IMR-90 (cell line): ENCODE measurements at regions not wholly inside any gene's neighbourhood (a gene's known extent, or its start where the extent isn't known, plus 50 kb on each side); places are given as distances from the start of the nearest gene placed in this dataset.

Experiments used
- ATAC-seq: fragments of 200-7000 bp; cut with Tn5 transposase; 2 replicates; pipeline ENCODE4 v1.9.1; 2020; ENCODE audit warnings: low read depth, mild to moderate bottlenecking, moderate library complexity
- BruUV-seq: library from RNA; stranded (reverse); fragments of 400-500 nt; replicated peaks from 2 replicates; lab custom pipeline; 2021; lab: Mats Ljungman, UMichigan
- CTCF ChIA-PET: fragments of 300-600 bp; formaldehyde crosslinking; extraction: SDS; loops from one replicate; lab custom pipeline; 2021; ENCODE audit warnings: antibody characterized with exemption; lab: Yijun Ruan, JAX
- POLR2A ChIA-PET: fragments of 300-600 bp; sonication (Branson Sonifier 250); formaldehyde crosslinking; loops from one replicate; lab custom pipeline; 2022; ENCODE audit warnings: antibody characterized with exemption; ENCODE audit not compliant: unreplicated experiment; lab: Charles Lee
- DNase-seq: peaks from one replicate; pipeline ENCODE4 v3.0.0; 2013
- H2AFZ ChIP-seq: replicated peaks from 2 replicates; pipeline ENCODE3; 2013; ENCODE audit warnings: low read length, mild to moderate bottlenecking; ENCODE audit not compliant: poor library complexity
- H2AK5ac ChIP-seq: 2 replicates; pipeline ENCODE4 v1.6.1; 2013; ENCODE audit warnings: low read depth, low read length, inconsistent platforms
- H2AK9ac ChIP-seq: replicated peaks from 2 replicates; pipeline ENCODE3; 2013; ENCODE audit warnings: mild to moderate bottlenecking, low read depth, low read length, moderate library complexity; ENCODE audit not compliant: poor library complexity
- H2BK120ac ChIP-seq: 2 replicates; pipeline ENCODE4 v1.6.1; 2013; ENCODE audit warnings: low read depth, low read length, inconsistent platforms
- H2BK15ac ChIP-seq: 3 replicates; pipeline ENCODE4 v1.6.1; 2013; ENCODE audit warnings: low read depth, low read length, inconsistent platforms
- H2BK20ac ChIP-seq: 2 replicates; pipeline ENCODE4 v1.6.1; 2013; ENCODE audit warnings: low read depth, mild to moderate bottlenecking, inconsistent platforms, low read length, moderate library complexity
- H2BK5ac ChIP-seq: 2 replicates; pipeline ENCODE4 v1.6.1; 2013; ENCODE audit warnings: mild to moderate bottlenecking, low read depth, low read length, inconsistent platforms; ENCODE audit not compliant: poor library complexity, severe bottlenecking
- H3K14ac ChIP-seq: replicated peaks from 2 replicates; pipeline ENCODE4 v1.6.1; 2013; ENCODE audit warnings: low read depth, low read length, inconsistent platforms
- H3K18ac ChIP-seq: 2 replicates; pipeline ENCODE4 v1.6.1; 2013; ENCODE audit warnings: low read depth, low read length, control low read depth
- H3K23ac ChIP-seq: 2 replicates; pipeline ENCODE4 v1.6.1; 2013; ENCODE audit warnings: low read depth, low read length, inconsistent platforms
- H3K27ac ChIP-seq: 2 replicates; pipeline ENCODE4 v1.5.1; 2013; ENCODE audit warnings: mild to moderate bottlenecking, control low read depth, low read length; ENCODE audit not compliant: insufficient read depth
- H3K27me3 ChIP-seq: 2 replicates; pipeline ENCODE4 v1.6.1; 2013; ENCODE audit warnings: low read length; ENCODE audit not compliant: control insufficient read depth, insufficient read depth
- H3K36me3 ChIP-seq: 2 replicates; pipeline ENCODE4 v1.6.1; 2013; ENCODE audit warnings: low read length, mixed read lengths; ENCODE audit not compliant: control insufficient read depth, insufficient read depth
- H3K4ac ChIP-seq: 2 replicates; pipeline ENCODE4 v1.6.1; 2013; ENCODE audit warnings: low read depth, low read length, inconsistent platforms
- H3K4me1 ChIP-seq: 2 replicates; pipeline ENCODE4 v1.6.1; 2013; ENCODE audit warnings: low read length, mixed read lengths; ENCODE audit not compliant: control insufficient read depth, insufficient read depth
- H3K4me2 ChIP-seq: 2 replicates; pipeline ENCODE4 v1.6.1; 2013; ENCODE audit warnings: low read depth, mild to moderate bottlenecking, control low read depth, low read length, moderate library complexity
- H3K4me3 ChIP-seq: 2 replicates; pipeline ENCODE4 v1.5.1; 2013; ENCODE audit warnings: low read depth, mild to moderate bottlenecking, control low read depth, low read length, moderate library complexity; ENCODE audit not compliant: insufficient read depth
- H3K56ac ChIP-seq: 2 replicates; pipeline ENCODE4 v1.6.1; 2013; ENCODE audit warnings: low read length, inconsistent platforms; ENCODE audit not compliant: insufficient read depth; ENCODE audit errors: extremely low read depth
- H3K79me1 ChIP-seq, 2 experiments: 2 replicates each; pipeline ENCODE4 v1.6.1; 2013; ENCODE audit warnings: low read length in 2 of 2, inconsistent platforms in 1 of 2, low read depth in 1 of 2
- H3K9ac ChIP-seq: 2 replicates; pipeline ENCODE4 v1.6.1; 2013; ENCODE audit warnings: low read depth, low read length, control low read depth
- H3K9me1 ChIP-seq: 2 replicates; pipeline ENCODE4 v1.6.1; 2013; ENCODE audit warnings: low read length, inconsistent platforms; ENCODE audit not compliant: insufficient read depth
- H3K9me3 ChIP-seq: 2 replicates; pipeline ENCODE4 v1.6.1; 2013; ENCODE audit warnings: low read length; ENCODE audit not compliant: control insufficient read depth, insufficient read depth
- H4K20me1 ChIP-seq: 2 replicates; pipeline ENCODE4 v1.6.1; 2013; ENCODE audit warnings: low read length, inconsistent platforms; ENCODE audit not compliant: insufficient read depth
- H4K5ac ChIP-seq: 2 replicates; pipeline ENCODE4 v1.6.1; 2013; ENCODE audit warnings: mild to moderate bottlenecking, low read depth, low read length, control low read depth
- H4K8ac ChIP-seq, 2 experiments: 2 replicates each; pipeline ENCODE4 v1.6.1; 2013; ENCODE audit warnings: low read depth in 2 of 2, low read length in 2 of 2, control low read depth in 1 of 2, inconsistent platforms in 1 of 2
- H4K91ac ChIP-seq: 2 replicates; pipeline ENCODE4 v1.6.1; 2013; ENCODE audit warnings: low read depth, low read length, inconsistent platforms; ENCODE audit not compliant: insufficient read depth
- BHLHE40 ChIP-seq: fragments of 150-350 bp; IDR thresholded peaks from 2 replicates; pipeline ENCODE4 v1.6.1; 2016; ENCODE audit warnings: mild to moderate bottlenecking, low read depth, low read length
- CEBPB ChIP-seq: IDR thresholded peaks from 2 replicates; pipeline ENCODE4 v1.6.1; 2012; ENCODE audit warnings: low read depth, low read length, improper control_type of control experiment
- CHD1 ChIP-seq: IDR thresholded peaks from 2 replicates; pipeline ENCODE4 v1.6.1; 2012; ENCODE audit warnings: low read depth, low read length, improper control_type of control experiment
- CTCF ChIP-seq: conservative IDR thresholded peaks from 2 replicates; pipeline ENCODE4 v1.5.1; 2012; ENCODE audit warnings: mild to moderate bottlenecking, low read depth, low read length, improper control_type of control experiment
- ELK1 ChIP-seq: fragments of 150-350 bp; IDR thresholded peaks from 2 replicates; pipeline ENCODE4 v1.6.1; 2016; ENCODE audit warnings: low read depth, mild to moderate bottlenecking, low read length, moderate library complexity, borderline replicate concordance
- FOS ChIP-seq: fragments of 150-350 bp; IDR thresholded peaks from 2 replicates; pipeline ENCODE4 v1.6.1; 2016; ENCODE audit warnings: low read depth, low read length
- MAFK ChIP-seq: IDR thresholded peaks from 2 replicates; pipeline ENCODE4 v1.6.1; 2012; ENCODE audit warnings: low read depth, low read length, improper control_type of control experiment
- MAZ ChIP-seq: IDR thresholded peaks from 2 replicates; pipeline ENCODE4 v1.6.1; 2012; ENCODE audit warnings: low read depth, mild to moderate bottlenecking, low read length, improper control_type of control experiment, moderate library complexity, borderline replicate concordance
- MXI1 ChIP-seq: IDR thresholded peaks from 2 replicates; pipeline ENCODE4 v1.6.1; 2012; ENCODE audit warnings: low read depth, mild to moderate bottlenecking, low read length, moderate library complexity, borderline replicate concordance
- NFE2L2 ChIP-seq: fragments of 150-350 bp; IDR thresholded peaks from 2 replicates; pipeline ENCODE4 v1.6.1; 2016; ENCODE audit warnings: low read depth, mild to moderate bottlenecking, low read length
- POLR2A ChIP-seq: IDR thresholded peaks from 2 replicates; pipeline ENCODE4 v1.6.1; 2012; ENCODE audit warnings: mild to moderate bottlenecking, low read depth, low read length
- RAD21 ChIP-seq: IDR thresholded peaks from 2 replicates; pipeline ENCODE4 v1.6.1; 2012; ENCODE audit warnings: low read length, improper control_type of control experiment
- RCOR1 ChIP-seq: IDR thresholded peaks from 2 replicates; pipeline ENCODE4 v1.6.1; 2012; ENCODE audit warnings: mild to moderate bottlenecking, low read length, improper control_type of control experiment; ENCODE audit not compliant: insufficient replicate concordance
- RFX5 ChIP-seq: IDR thresholded peaks from 2 replicates; pipeline ENCODE4 v1.8.0; 2012; ENCODE audit warnings: low read depth, mild to moderate bottlenecking, low read length, moderate library complexity
- SMC3 ChIP-seq: fragments of 150-350 bp; IDR thresholded peaks from 2 replicates; pipeline ENCODE4 v1.6.1; 2016; ENCODE audit warnings: low read depth, mild to moderate bottlenecking, antibody characterized with exemption, low read length, moderate library complexity
- USF2 ChIP-seq: fragments of 150-350 bp; IDR thresholded peaks from 2 replicates; pipeline ENCODE4 v1.6.1; 2017; ENCODE audit warnings: mild to moderate bottlenecking, antibody characterized with exemption, low read length, low read depth
- WGBS, 2 experiments: methylation state at CpG; one replicate each; pipeline versions ENCODE4 v1.1.5 to v1.1.7; 2013; ENCODE audit warnings: missing lambda C conversion rate in 2 of 2; ENCODE audit not compliant: insufficient read length in 1 of 2; ENCODE audit errors: extremely low coverage in 2 of 2; 5-methylcytosine and 5-hydroxymethylcytosine counted together
- dilution Hi-C: fragments of 300-500 bp; cut with HindIII; formaldehyde crosslinking; loops from one replicate; pipeline ENCODE4 v1.14.3; 2018; ENCODE audit warnings: low sequenced_read_pairs; ENCODE audit not compliant: unreplicated experiment
- in situ Hi-C: fragments of 300-500 bp; cut with MboI; formaldehyde crosslinking; loops from 3 replicates; pipeline ENCODE4 v1.14.3; 2019; ENCODE audit warnings: low sequenced_read_pairs, inconsistent platforms, mixed read lengths
- intact Hi-C: fragments of 100-400 bp; cut with micrococcal nuclease; formaldehyde crosslinking; loops from 2 replicates; pipeline ENCODE4 v1.10.0; 2022

- in situ Hi-C loops: no loop called here
- no peak overlapping the region for H4K5ac ChIP-seq
- BruUV-seq: no TSS peak
- H2BK5ac ChIP-seq: no peak overlapping the region
- no peak overlapping the region for H3K27ac ChIP-seq
- H3K79me1 ChIP-seq: no peaks in the 10 kb centered on the region
- H2AK9ac ChIP-seq: no peak overlapping the region
- DNase-seq (no peak), ATAC-seq (no peak)
- H3K9me3 ChIP-seq: no peaks in the 10 kb centered on the region; the same call in none of the 2 replicates
- WGBS, 2 experiments: 100% methylated on average over 1 of the region's 2 CpGs; no CpG with 5 or more reads in 1 of the 2 experiments
- no peaks in the 10 kb centered on the region for H3K4me1 ChIP-seq
- H2AK5ac ChIP-seq: no peak overlapping the region
- no peak overlapping the region for H2BK20ac ChIP-seq
- H3K4me3 ChIP-seq: no peak overlapping the region
- intact Hi-C loops: no loop called here
- no peak overlapping the region for H3K4me2 ChIP-seq
- no peaks in the 10 kb centered on the region; the same call in 1 of the 2 replicates for H4K20me1 ChIP-seq
- ChIA-PET POLR2A (no interaction called here), CTCF (no interaction called here)
- H4K91ac ChIP-seq: no peak overlapping the region
- H3K18ac ChIP-seq: no peak overlapping the region
- H2AFZ ChIP-seq: no peak overlapping the region
- no peak overlapping the region for H4K8ac ChIP-seq
- H2BK15ac ChIP-seq: no peak overlapping the region
- H3K9me1 ChIP-seq: no peaks in the 10 kb centered on the region
- H3K27me3 ChIP-seq: peaks cover 33% of the 10 kb centered on the region
- no peaks in the 10 kb centered on the region for H3K36me3 ChIP-seq
- H3K4ac ChIP-seq: no peak overlapping the region
- dilution Hi-C loops: no loop called here
- H3K23ac ChIP-seq: no peak overlapping the region
- H3K9ac ChIP-seq: no peak overlapping the region
- H2BK120ac ChIP-seq: no peak overlapping the region
- no peak overlapping the region for H3K56ac ChIP-seq
- no peak overlapping the region for H3K14ac ChIP-seq
- TF ChIP-seq BHLHE40: no peak
- TF ChIP-seq MXI1: no peak
- no peak for TF ChIP-seq NFE2L2
- no peak for TF ChIP-seq POLR2A
- no peak for TF ChIP-seq FOS
- no peak for TF ChIP-seq MAFK
- no peak for TF ChIP-seq CTCF
- no peak for TF ChIP-seq CEBPB
- no peak for TF ChIP-seq USF2
- no peak for TF ChIP-seq ELK1
- TF ChIP-seq RFX5: no peak
- TF ChIP-seq MAZ: no peak
- TF ChIP-seq CHD1: no peak
- no peak for TF ChIP-seq SMC3
- no peak for TF ChIP-seq RCOR1
- TF ChIP-seq RAD21: no peak
Observed at GRCh38 chrX:40478474-40479065, 102.2 kb upstream of the ATP6AP2 start.
